Stimulated activated CD8-positive, alpha-beta memory T cell treated with anti-CD3 and anti-CD28 coated beads, Interleukin-2, amount 100 ng/mL, for 1 hour (primary cell): ENCODE measurements at regions not wholly inside any gene's neighbourhood (a gene's known extent, or its start where the extent isn't known, plus 50 kb on each side); places are given as distances from the start of the nearest gene placed in this dataset.
A peak's percentile ranks its signal among the peaks of the same experiment; 100 is the strongest.
"Not testable (repeated sequence)": the region's sequence is repeated elsewhere in the genome, so short reads cannot be mapped to it uniquely, and the experiment has no call there.

Experiments used
- DNase-seq, 2 donors: peaks; one replicate each; pipeline ENCODE4 v3.0.0-alpha.2; 2020; ENCODE audit warnings: low read depth in 2 of 2

DNA sequence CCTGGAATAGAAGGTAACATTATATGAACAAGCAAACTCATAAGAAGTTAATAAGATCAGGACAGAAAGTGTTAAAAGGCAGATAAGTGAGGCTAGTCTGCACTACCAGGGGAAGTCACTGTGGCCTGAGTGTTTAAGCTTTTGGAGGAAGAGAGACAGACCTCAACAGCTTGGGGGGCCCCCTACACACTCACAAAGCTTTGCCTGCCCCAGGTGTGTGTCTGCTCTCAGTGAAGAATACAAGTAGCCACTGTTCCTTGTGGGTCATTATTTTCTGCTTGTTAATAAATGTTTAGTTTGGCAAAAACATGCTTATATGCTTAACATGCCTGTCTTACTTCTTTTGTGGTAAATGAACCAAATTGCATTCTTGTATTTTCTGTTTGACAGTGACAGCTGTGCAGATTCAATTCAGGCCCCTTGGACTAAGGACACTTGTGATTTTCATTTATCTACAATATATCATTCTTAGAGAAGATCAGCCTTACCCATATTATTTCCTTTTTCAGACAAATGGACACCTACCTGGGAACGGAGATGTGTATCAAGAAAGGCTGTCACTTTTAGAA lies 50.7 kb upstream of the C12orf71 start:
- no peak for DNase-seq

DNA sequence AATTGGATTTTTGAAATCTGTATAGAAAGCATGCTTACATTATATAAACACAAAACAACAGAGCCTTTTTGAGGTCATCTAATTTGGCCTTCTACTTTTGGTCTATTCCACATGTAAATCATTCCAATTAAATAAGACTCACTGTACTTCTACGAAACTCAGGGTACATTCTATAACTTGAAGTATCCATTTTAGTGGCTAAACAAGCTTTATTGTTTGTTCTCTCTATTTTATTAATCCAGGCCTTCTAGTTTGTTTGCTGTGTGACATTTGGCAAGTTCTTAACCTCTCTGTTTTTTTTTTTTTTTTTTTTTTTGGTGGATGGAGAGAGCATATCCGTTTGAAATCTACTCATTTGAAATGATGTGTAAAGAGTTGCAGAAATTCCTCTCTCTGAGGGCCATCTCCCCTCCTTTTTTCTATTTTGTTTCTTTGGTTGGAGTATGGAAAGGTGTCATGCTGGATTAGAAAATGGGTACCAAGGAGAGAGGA lies 58.1 kb upstream of the C12orf71 start:
- DNase-seq, result no peak

DNA sequence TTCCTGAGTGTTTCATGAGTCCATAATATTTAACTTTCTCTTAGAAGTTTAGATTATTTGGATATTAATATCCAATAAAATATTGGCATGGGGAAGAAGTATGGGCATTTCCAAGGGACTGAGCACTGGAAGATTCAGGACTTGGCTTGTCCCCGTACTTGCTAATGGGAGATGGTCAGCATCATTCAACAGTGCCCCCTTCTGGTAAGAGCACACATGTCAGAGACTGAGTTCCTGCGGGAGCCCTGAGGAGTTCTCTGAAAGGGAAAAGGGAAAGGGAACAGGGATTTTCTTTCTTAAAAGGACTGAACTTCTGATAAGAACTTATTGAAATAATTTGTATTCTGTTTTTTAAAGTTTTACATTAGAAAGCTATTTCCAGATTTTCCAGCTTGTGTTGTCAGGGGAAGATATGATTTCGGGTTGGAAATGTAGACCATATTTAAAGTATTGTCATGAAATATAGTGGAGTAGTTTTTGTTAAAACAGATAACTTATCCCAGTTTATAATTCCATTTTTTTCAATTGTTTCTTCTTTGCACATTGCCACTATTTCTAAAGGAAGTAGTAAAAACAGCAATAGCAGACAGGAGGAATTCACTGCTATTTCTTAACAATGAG lies 59.8 kb upstream of the C12orf71 start:
- peak in 1 of 2 donors; percentile 9 for DNase-seq

DNA sequence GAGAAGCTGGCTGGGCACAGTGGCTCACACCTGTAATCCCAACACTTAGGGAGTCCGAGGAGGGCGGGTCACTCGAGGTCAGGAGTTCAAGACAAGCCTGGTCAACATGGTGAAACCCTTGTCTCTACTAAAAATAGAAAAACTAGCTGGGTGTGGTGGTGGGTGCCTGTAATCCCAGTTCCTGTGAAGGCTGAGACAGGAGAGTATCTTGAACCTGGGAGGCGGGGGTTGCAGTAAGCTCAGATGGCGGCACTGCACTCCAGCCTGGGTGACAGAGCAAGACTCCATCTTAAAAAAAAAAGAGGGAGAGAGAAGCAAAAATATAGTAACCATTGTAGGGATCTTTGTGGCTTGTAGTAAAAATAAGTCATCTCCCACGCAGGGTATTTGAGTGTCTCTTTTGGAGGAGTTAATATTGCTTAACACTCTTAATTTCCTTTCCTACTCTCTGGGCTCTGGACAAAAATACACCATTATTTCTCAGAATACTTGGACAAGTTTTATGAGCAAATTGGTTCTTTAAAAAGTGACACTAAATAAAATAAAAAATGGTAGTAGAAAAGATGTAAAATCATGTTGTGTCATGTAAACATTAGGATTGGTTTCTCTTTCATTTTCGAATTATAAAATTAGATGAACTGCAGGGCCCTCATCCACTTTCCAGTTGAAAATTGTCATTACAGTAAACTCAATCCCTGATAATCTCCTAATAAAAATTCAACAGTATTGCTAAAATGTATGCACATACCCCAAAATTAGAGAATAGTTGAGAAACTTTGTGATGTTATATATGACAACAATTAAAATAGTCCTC lies 61.1 kb upstream of the C12orf71 start:
- no peak for DNase-seq

DNA sequence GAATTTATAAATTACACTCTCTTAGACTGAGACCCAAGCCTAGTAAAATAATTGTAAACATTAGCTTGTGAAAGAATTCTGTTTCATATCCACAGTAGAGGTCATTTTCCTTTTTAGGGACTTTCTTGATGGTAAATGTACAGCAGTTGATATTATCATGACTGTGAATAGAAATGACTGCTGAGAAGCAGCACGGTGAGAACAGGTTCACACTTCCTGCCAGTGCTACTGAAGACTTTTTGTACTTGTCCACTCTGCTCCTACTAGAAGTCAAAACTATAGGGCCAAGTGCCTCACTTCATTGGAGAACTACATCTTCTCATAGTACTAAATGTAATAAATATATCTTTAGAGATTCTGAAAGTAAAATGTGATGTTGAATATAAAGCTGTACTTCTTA lies 63.3 kb upstream of the C12orf71 start:
- DNase-seq, result not testable (repeated sequence)

DNA sequence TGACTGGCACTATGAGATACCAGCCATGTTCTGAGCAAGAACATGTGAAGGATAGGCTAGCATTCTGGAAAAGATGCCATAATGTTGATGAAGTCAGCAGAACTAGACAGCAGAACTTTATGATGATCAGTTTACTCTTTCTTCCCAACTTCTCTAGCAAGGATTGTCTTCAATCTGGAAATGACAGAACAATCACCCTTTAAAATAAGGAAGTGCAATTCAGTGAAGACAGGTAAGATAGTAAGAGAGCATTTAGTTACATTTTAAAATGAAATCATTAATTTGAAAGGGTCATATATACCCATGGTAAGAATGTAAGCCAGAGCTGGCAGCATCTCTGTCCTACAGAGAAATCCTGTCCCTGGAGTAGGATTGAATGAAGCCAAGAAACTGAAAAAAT lies 66.0 kb upstream of the C12orf71 start:
- DNase-seq, result no peak

DNA sequence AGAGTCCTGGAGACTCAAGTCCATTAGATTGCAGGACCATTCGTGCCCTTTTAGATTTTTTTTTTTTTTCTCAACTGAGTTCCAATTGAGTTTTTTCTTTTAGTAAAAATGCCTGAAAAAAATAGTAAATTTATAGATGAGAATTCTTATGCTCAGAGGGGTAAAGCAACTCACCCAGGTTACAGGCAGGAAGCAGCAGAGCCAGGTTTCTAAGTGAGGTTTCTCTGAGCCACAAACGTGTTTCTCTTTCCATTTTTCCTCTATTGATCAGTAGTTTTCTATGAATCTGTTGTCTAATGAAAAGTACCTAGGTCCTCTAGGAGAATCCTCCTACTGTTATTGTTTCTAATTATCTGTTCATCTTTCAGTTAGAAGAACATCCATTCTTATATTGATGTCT lies 66.4 kb upstream of the C12orf71 start:
- DNase-seq, result no peak

DNA sequence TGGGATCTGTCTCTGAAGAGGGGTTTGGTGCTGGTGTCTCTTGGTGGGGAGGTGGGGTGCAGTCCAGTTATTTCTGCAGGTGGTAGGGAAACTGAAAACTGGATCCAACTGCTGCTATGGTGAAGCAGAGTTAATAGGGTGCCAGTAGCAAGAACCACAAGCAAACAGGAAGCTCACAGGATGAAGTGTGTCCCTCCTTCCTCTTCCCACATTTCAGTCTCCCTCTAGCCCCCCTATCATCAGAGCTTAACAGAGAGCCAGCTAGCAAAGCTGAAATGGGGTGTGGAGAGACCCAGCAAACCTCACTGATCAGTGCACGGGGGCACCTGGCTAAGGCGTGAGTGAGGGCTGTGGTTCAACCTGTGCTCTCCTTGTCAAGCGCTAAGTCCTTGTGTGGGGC lies 69.1 kb upstream of the C12orf71 start:
- no peak for DNase-seq

DNA sequence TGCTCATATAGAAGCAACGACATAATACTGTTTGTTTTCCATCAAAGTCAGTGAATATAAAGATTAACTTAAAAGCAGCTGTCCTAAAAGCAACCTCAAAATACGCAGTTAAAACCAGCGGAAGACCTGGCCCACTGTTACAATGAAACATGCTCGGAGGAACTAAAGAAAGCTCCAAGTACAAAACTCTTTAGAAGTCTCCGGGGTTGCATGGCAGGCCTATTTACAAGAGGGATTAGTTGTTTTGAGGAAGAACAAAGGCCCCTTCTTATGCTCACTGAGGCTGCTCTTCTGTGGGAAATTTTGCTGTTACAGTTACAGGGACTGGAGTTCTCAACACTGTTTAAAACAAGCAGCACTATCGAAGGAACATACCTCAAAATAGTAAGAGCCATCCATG lies 75.9 kb upstream of the C12orf71 start:
- DNase-seq, result no peak

DNA sequence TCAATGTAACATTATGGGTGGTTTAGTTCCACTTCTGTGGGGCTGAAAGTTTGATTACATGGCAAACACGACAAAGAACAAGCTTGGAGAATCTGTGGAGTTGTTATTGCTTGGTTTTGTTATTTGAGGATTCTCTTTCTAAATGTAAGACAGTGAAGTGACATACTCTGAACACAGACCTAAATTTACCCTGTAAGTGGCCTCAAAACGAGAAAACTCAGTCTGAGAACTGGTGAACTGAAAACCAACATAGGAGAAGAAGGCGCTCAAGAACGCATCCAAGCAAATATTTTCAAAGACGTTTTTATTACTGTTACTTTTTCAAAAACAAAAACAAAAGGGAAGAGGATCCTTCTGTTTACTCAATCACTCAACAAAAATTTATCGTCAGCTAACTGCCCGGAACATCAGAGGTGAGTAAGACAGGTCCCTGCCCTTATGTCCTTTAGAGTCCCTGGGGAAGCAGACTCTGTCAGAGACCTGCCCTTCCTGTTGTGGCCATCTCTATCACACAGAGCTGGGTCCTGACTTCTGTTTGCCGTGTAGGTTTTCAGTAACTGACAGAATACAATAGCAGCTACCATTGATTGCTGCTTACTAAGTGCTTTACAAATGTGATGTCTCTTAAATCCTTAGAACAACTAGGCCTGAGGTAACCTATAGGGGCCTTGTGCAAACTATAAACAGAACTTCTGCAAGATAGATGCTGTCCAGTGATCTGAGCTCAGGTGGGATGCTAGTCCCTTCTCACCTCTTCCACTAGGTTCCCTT lies 79.3 kb upstream of the C12orf71 start:
- DNase-seq, result no peak

DNA sequence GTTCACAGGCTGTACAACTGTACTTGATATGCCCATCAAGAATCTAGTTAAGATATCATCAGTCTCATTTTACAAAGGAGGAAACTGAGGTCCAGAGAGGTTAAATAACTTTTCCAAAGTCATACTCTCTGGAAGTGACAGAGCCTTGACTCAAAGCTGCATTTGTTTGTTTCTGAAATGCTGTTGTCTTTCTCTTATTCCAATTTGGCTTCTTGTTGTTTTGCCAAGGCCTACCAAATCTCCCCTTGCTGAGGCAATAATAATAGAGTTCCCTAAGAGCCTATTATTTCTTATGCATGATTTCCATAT lies 79.8 kb upstream of the C12orf71 start:
- DNase-seq, result no peak

DNA sequence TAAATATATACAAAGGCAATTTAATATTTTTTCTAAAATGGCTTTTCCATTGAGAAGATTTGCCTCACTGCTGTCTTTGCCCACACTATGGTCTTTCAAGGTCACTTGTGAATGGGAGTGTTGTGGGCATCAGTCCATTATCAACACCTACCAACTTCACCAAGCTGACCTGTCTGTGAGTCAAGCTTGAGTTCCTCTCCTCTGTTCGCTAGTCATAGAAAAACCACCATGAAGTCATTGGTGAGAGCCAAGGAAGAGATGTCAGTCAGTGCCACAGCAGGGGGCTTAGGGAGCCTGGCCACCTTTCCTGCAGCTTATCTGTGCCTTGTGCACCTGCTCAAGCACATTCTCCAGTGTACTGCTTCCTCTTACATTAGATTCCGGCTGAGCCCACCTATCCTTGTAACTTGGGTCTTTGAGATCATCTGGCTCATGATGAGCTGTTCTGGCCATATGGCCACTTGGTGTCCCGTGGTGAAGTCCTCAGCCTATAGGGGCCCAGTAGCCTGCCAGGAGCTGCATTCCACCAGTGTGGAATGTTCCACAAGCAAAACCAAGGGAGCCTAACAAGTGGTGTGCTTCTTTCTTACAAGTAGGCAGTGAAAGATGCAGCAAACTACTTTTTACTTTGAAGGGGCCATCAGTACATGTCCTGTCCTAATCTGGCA lies 80.8 kb upstream of the C12orf71 start:
- DNase-seq, result no peak

DNA sequence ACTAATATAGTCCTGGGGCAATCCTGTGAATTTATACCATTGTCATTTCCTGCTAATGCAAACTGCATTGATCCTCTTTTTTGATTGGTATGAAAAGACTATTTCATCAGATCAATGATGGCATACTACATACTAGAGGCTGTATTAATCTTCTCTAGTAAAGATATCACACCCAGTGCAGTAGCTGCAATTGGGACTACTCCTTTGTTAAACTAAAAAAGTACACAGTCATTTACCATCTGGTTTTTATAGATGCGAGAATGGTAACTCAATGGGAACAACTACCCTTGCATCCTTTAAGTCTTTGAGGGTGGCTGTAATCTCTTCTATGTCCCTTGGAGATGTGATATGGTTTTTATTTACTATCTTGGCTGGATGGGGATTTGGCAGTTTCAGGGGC lies 80.2 kb upstream of the STK38L start:
- DNase-seq, result no peak

DNA sequence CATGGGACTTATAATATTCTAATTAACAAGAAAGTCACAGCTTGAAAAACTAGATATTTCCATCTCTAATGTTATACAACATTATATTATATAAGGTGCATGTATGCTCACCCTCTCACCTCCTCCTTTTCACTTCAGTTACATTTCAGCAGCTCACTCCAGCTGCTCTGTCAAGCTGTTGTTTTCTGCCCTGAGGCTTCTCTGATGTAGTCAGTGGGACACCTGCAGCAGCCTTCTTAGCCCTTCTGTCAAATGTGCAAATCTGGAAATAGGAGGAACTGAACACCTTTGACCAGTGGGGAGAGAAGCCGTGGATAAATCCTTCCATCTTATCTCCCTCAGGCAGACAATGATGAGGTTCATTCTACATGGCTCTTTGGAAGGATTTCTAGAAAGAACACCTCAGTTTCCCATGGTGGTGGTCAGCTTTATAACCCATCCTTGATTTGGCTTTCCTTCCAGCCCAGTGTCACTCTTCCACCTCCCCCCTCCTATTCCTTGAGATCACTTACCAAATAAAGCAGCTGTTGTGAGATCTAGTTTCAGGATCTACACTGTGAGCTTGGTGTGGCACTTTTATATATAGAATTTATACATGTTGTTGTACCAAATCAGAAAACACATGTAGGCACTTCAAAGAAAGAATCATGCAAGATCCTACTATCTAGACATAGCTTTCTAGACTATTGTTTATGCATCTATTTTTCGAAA lies 79.6 kb upstream of the STK38L start:
- no peak for DNase-seq

DNA sequence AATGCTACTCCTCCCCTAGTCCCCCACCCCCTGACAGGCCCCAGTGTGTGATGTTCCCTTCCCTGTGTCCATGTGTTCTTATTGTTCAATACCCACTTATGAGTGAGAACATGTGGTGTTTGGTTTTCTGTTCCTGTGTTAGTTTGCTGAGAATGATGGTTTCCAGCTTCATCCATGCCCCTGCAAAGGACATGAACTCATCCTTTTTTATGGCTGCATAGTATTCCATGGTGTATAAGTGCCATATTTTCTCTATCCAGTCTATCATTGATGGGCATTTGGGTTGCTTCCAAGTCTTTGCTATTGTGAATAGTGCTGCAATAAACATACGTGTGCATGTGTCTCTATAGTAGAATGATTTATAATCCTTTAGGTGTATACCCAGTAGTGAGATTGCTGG lies 78.1 kb upstream of the STK38L start:
- not testable (repeated sequence) for DNase-seq

DNA sequence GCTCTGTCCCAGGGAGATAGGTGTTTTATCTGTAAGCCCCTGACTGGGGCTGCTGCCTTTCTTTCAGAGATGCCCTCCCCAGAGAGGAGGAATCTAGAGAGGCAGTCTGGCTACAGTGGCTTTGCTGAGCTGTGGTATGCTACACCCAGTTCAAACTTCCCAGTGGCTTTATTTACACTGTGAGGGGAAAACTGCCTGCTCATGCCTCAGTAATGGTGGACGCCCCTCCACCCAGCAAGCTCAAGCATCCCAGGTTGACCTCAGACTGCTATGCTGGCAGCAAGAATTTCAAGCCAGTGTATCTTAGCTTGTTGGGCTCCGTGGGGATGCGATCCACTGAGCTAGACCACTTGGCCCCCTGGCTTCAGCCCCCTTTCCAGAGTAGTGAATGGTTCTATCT lies 72.6 kb upstream of the STK38L start:
- not testable (repeated sequence) for DNase-seq

DNA sequence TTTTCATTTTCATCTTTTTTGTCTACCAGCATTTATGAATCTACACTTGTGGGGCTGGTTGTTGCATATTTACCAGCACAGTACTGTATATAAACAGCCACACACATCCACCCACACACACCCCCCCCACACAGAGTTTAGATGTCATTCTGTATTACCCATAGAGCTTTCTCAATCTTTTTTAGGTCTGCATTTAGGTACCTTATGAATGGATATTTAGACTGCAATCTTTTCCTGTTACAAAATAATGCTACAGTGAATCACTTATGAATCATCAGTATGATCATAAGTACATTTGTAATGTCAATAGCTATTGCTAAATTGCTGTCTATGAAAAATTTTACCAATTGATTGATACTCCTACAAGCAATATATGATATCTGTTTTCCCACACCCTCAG lies 67.3 kb upstream of the STK38L start:
- DNase-seq, result no peak

DNA sequence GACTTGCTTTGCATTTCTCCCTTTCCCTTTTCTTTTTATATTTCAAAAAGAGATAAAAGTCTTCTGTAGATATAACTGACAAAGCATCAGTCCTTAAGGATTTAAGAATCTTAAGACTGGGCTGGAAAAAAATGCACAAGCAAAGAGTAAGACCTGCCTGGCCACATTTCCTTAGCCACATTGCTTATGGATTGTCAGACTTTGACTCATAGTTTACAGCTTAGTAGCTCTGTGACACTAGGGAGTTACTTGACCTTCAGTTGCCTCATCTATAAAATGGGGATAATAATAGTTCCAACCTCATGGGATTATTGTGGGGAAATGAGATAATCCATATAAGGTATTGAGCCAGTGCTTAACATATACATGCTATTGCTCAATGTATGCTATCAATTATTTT lies 66.4 kb upstream of the STK38L start:
- DNase-seq, result no peak

DNA sequence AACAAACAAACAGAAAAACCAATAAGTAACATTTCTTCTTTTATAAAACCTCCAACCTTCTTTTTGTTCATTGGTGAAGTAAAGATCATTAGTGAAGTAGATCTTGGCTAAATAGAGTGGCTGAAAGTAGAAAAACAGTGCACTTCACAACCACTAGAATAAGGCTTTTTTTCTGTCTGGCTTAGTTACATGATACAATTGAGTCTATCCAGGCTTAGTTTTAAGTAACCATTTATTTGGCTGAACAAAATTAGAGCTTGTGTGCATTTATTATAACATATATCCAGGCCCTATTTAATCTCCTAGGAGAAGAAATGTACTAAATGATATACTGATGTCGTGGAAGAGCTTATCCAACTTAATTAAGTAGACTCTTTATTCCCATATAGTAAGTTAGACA lies 65.8 kb upstream of the STK38L start:
- DNase-seq, result no peak

DNA sequence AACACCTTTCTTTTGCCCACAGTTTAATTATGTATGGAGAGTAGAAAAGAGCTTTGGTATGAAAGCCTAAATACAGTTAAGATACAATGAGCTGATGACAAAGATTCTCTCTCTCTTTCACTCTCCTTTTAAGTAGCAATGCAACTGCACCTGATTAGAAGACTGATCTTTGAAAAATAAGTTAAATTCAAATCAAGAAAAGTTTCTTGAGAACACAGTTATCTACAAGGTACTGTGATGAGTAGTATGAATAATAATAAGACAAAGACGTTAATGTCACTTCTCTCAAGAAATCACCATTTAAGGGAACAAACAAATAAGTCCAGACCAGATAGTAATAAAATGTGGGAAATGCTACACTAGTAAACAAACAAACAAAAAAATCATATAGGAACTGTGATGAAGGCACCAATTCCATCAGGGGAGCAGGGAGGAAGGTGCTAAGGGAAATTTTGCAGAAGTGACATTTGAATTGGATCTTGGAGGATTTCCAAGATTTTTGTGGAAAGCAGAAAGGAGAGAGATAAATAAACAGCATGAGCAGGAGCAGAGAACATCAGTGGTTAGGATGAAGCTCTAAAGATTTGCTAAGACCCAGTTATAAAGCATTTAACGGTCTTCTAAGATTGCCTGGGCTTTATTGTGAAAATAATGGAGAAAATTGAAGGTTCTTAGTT lies 65.2 kb upstream of the STK38L start:
- no peak for DNase-seq
